ENCODE measurements at regions not wholly inside any gene's neighbourhood (a gene's known extent, or its start where the extent isn't known, plus 50 kb on each side); places are given as distances from the start of the nearest gene placed in this dataset.

DNA sequence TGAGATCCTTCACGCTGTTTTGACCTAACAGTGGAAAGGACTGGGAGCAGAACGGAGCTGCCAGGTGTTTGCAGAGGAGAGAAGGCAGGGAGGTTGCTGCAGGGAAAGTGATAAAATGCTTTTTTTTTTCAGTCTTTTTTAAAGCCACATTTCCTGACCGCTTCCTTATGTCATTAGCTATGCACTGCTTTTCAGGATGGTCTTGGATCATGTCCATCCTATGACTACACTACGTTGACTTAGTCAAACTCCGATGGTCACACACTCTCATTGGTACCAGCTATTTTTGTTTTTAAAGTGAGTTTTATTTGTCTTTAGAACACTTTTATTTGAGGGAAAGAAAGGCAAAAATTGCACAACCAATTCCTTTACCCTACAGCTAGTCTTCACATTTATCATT lies 89.2 kb upstream of the EXOC2 start:
- TF ChIP-seq, protein P1, sequence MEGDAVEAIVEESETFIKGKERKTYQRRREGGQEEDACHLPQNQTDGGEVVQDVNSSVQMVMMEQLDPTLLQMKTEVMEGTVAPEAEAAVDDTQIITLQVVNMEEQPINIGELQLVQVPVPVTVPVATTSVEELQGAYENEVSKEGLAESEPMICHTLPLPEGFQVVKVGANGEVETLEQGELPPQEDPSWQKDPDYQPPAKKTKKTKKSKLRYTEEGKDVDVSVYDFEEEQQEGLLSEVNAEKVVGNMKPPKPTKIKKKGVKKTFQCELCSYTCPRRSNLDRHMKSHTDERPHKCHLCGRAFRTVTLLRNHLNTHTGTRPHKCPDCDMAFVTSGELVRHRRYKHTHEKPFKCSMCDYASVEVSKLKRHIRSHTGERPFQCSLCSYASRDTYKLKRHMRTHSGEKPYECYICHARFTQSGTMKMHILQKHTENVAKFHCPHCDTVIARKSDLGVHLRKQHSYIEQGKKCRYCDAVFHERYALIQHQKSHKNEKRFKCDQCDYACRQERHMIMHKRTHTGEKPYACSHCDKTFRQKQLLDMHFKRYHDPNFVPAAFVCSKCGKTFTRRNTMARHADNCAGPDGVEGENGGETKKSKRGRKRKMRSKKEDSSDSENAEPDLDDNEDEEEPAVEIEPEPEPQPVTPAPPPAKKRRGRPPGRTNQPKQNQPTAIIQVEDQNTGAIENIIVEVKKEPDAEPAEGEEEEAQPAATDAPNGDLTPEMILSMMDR (IDR thresholded peaks at IDR 0.05; ENCODE audit: insufficient read depth, low read length): no peak
- TF ChIP-seq SPI1 (IDR thresholded peaks at IDR 0.05; ENCODE audit: borderline replicate concordance, low read depth): no peak

All from HL-60 (cell line).